ENCODE measurements at regions not wholly inside any gene's neighbourhood (a gene's known extent, or its start where the extent isn't known, plus 50 kb on each side); places are given as distances from the start of the nearest gene placed in this dataset.

DNA sequence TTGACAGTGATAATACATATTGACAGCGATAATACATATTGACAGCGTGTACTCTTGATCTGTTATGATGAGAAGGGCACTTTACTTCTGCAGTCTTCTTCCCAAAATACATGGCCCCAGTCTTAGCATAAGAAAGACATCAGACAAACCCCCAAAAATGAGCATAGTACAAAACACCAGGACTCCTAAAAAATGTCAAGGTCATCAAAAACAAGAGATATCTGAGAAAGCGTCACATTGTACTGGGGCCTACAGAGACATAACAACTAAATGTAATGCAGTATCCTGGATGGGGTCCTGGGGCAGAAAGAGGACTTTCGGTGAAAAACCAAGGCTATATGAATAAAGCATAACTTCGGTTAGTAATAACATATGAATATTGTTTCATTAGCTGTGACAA is 731.5 kb upstream of the SGCG start:
- H3K27me3 ChIP-seq (ENCODE audit: insufficient read depth, low read length): no peaks in the 10 kb centered on the region
- Mint-ChIP-seq H3K4me1 (ENCODE audit: low read depth, unreplicated experiment) (peaks cover 10% of the 10 kb centered on the region), H3K36me3 (ENCODE audit: low read depth, unreplicated experiment) (no peaks in the 10 kb centered on the region), H3K9me3 (ENCODE audit: unreplicated experiment) (no peaks in the 10 kb centered on the region), H3K4me3 (ENCODE audit: unreplicated experiment) (no peak overlapping the region), H3K27me3 (ENCODE audit: low read depth, unreplicated experiment) (no peaks in the 10 kb centered on the region), H3K27ac (ENCODE audit: unreplicated experiment) (no peak overlapping the region)
- no peak overlapping the region for H3K4me2 ChIP-seq (ENCODE audit: low read length)
- TF ChIP-seq, protein P1, sequence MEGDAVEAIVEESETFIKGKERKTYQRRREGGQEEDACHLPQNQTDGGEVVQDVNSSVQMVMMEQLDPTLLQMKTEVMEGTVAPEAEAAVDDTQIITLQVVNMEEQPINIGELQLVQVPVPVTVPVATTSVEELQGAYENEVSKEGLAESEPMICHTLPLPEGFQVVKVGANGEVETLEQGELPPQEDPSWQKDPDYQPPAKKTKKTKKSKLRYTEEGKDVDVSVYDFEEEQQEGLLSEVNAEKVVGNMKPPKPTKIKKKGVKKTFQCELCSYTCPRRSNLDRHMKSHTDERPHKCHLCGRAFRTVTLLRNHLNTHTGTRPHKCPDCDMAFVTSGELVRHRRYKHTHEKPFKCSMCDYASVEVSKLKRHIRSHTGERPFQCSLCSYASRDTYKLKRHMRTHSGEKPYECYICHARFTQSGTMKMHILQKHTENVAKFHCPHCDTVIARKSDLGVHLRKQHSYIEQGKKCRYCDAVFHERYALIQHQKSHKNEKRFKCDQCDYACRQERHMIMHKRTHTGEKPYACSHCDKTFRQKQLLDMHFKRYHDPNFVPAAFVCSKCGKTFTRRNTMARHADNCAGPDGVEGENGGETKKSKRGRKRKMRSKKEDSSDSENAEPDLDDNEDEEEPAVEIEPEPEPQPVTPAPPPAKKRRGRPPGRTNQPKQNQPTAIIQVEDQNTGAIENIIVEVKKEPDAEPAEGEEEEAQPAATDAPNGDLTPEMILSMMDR (IDR thresholded peaks at IDR 0.05; ENCODE audit: insufficient read depth, low read depth, low read length): no peak
- no peak for TF ChIP-seq EZH2 (IDR thresholded peaks at IDR 0.05; ENCODE audit: insufficient read depth, low read length)
- no peaks in the 10 kb centered on the region for H4K20me1 ChIP-seq (ENCODE audit: insufficient read depth, low read length)
- no peaks in the 10 kb centered on the region for H3K79me2 ChIP-seq (ENCODE audit: insufficient read depth, low read length)
- H2AFZ ChIP-seq (ENCODE audit: low read depth, low read length): no peak overlapping the region
- DNase-seq (ENCODE audit: low read depth) (no peak), FAIRE-seq (no peak)
- no peaks in the 10 kb centered on the region for H3K4me1 ChIP-seq (ENCODE audit: insufficient read depth, low read length)
- no peak overlapping the region for H3K4me3 ChIP-seq (ENCODE audit: insufficient read depth, low read depth, low read length)
- H3K27ac ChIP-seq (ENCODE audit: low read depth, low read length): no peak overlapping the region
- H3K9me3 ChIP-seq (ENCODE audit: insufficient read depth, low read depth, low read length): no peaks in the 10 kb centered on the region
- no peak overlapping the region for H3K9ac ChIP-seq (ENCODE audit: low read length)
- H3K36me3 ChIP-seq (ENCODE audit: insufficient read depth, low read length): no peaks in the 10 kb centered on the region

DNA sequence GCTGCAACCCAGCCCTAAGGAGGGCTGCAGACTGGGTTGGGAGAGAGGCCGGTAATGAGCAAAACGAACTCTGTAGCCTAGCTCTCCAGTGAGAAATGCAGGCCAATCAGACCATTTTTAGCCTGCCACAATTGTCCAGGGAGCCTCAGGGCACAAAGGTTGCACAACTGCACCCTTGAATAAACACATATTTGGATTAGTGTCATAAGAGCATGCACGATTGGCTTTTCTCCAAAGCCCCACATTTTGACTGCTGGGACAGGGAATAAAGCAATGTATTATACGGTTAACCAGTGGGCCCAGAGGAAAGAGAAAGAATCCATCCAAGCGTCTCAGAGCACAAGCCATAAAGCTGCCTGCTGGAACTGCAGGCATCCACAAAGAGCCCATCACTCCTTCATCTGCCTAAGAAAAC is 729.4 kb upstream of the SGCG start:
- DNase-seq (ENCODE audit: low read depth) (no peak), FAIRE-seq (no peak)
- Histone ChIP-seq H3K4me1 (ENCODE audit: insufficient read depth, low read length) (no peaks in the 10 kb centered on the region), H4K20me1 (ENCODE audit: insufficient read depth, low read length) (no peaks in the 10 kb centered on the region), H3K9ac (ENCODE audit: low read length) (no peak overlapping the region), H3K27me3 (ENCODE audit: insufficient read depth, low read length) (no peaks in the 10 kb centered on the region), H3K4me3 (ENCODE audit: insufficient read depth, low read depth, low read length) (no peak overlapping the region), H3K27ac (ENCODE audit: low read depth, low read length) (no peak overlapping the region), H3K79me2 (ENCODE audit: insufficient read depth, low read length) (no peaks in the 10 kb centered on the region), H3K9me3 (ENCODE audit: insufficient read depth, low read depth, low read length) (peaks cover 2% of the 10 kb centered on the region), H3K4me2 (ENCODE audit: low read length) (no peak overlapping the region), H3K36me3 (ENCODE audit: insufficient read depth, low read length) (no peaks in the 10 kb centered on the region), H2AFZ (ENCODE audit: low read depth, low read length) (no peak overlapping the region)
- Mint-ChIP-seq H3K27ac (ENCODE audit: unreplicated experiment) (no peak overlapping the region), H3K9me3 (ENCODE audit: unreplicated experiment) (no peaks in the 10 kb centered on the region), H3K4me3 (ENCODE audit: unreplicated experiment) (no peak overlapping the region), H3K4me1 (ENCODE audit: low read depth, unreplicated experiment) (peaks cover 21% of the 10 kb centered on the region), H3K36me3 (ENCODE audit: low read depth, unreplicated experiment) (no peaks in the 10 kb centered on the region), H3K27me3 (ENCODE audit: low read depth, unreplicated experiment) (no peaks in the 10 kb centered on the region)
- TF ChIP-seq, protein P1 (IDR thresholded peaks at IDR 0.05; ENCODE audit: insufficient read depth, low read depth, low read length): no peak
- no peak for TF ChIP-seq EZH2 (IDR thresholded peaks at IDR 0.05; ENCODE audit: insufficient read depth, low read length)

DNA sequence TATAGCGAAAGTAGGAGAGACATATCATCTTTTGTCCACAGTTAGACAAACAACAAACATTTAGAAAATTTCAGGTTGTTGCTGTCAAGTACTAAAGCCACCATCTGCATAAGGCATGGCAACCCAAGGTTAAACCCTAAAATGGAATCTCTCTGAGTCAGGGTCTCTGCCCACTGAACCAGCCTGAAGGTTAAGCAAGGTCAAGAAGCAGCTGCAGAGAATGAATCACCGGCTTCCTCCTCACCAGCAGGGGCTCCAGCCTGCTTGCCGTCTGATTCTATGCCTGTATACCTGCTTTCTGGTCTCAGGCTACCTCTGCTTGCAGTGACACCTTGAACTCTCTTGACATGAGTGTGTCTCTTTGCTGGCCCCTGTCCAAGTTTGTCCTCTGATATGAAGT is 726.2 kb upstream of the SGCG start:
- no peak overlapping the region for H3K27ac Mint-ChIP-seq (ENCODE audit: unreplicated experiment)
- no peak overlapping the region for H3K4me2 ChIP-seq (ENCODE audit: low read length)
- no peaks in the 10 kb centered on the region for H3K9me3 Mint-ChIP-seq (ENCODE audit: unreplicated experiment)

More for the DNA sequence above, 726.2 kb upstream of the SGCG start:
- FAIRE-seq (no peak), DNase-seq (ENCODE audit: low read depth) (no peak)
- no peaks in the 10 kb centered on the region for H3K36me3 Mint-ChIP-seq (ENCODE audit: low read depth, unreplicated experiment)
- H3K9ac ChIP-seq (ENCODE audit: low read length): no peak overlapping the region
- H3K9me3 ChIP-seq (ENCODE audit: insufficient read depth, low read depth, low read length): peaks cover 5% of the 10 kb centered on the region
- no peak overlapping the region for H3K4me3 ChIP-seq (ENCODE audit: insufficient read depth, low read depth, low read length)
- H3K4me3 Mint-ChIP-seq (ENCODE audit: unreplicated experiment): no peak overlapping the region
- TF ChIP-seq, protein P1 (IDR thresholded peaks at IDR 0.05; ENCODE audit: insufficient read depth, low read depth, low read length): no peak
- no peak for TF ChIP-seq EZH2 (IDR thresholded peaks at IDR 0.05; ENCODE audit: insufficient read depth, low read length)
- H3K27ac ChIP-seq (ENCODE audit: low read depth, low read length): no peak overlapping the region
- H2AFZ ChIP-seq (ENCODE audit: low read depth, low read length): no peak overlapping the region
- H3K4me1 Mint-ChIP-seq (ENCODE audit: low read depth, unreplicated experiment): peaks cover 11% of the 10 kb centered on the region
- H3K36me3 ChIP-seq (ENCODE audit: insufficient read depth, low read length): no peaks in the 10 kb centered on the region
- H3K4me1 ChIP-seq (ENCODE audit: insufficient read depth, low read length): no peaks in the 10 kb centered on the region
- H3K27me3 ChIP-seq (ENCODE audit: insufficient read depth, low read length): no peaks in the 10 kb centered on the region
- no peaks in the 10 kb centered on the region for H4K20me1 ChIP-seq (ENCODE audit: insufficient read depth, low read length)
- no peaks in the 10 kb centered on the region for H3K27me3 Mint-ChIP-seq (ENCODE audit: low read depth, unreplicated experiment)
- no peaks in the 10 kb centered on the region for H3K79me2 ChIP-seq (ENCODE audit: insufficient read depth, low read length)
